Breast epithelium (tissue), 3 donors: ENCODE measurements at regions not wholly inside any gene's neighbourhood (a gene's known extent, or its start where the extent isn't known, plus 50 kb on each side); places are given as distances from the start of the nearest gene placed in this dataset.

Experiments used
- POLR2A ChIP-seq: fragments of 450-650 bp; IDR thresholded peaks from one replicate; pipeline ENCODE4 v1.6.1; 2016; ENCODE audit warnings: antibody characterized with exemption, mild to moderate bottlenecking, moderate library complexity
- POLR2AphosphoS5 ChIP-seq, 3 donors: sonication (generic); formaldehyde crosslinking; IDR thresholded peaks; one replicate each; pipeline ENCODE4 v1.6.1; 2017; ENCODE audit warnings: antibody characterized with exemption in 3 of 3
- TF ChIP-seq, protein P1 (sequence below), 3 donors: fragments of 450-650 bp; IDR thresholded peaks; one replicate each; pipeline ENCODE4 v1.5.1; 2016 to 2017; ENCODE audit warnings: antibody characterized with exemption in 3 of 3, mild to moderate bottlenecking in 3 of 3, moderate library complexity in 3 of 3

DNA sequence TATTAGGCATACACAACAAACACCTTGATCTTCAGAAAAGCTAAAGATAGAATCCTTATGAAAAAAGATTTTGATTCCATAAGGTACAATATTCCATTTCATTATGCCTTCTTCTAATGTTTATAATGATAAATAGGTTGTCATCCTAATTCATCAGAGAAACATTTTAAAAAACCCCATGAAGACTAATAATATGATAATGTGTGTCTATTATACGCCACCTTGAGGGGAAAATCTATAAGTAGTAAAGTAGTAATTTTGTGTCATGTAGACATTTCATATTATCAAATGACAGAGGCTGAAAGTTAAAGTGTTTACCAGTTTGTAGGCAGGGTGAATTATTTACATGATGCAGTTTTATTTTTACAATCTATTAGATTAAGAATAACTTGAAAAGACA, 524.3 kb downstream of the GBE1 start:
- TF ChIP-seq, protein P1, sequence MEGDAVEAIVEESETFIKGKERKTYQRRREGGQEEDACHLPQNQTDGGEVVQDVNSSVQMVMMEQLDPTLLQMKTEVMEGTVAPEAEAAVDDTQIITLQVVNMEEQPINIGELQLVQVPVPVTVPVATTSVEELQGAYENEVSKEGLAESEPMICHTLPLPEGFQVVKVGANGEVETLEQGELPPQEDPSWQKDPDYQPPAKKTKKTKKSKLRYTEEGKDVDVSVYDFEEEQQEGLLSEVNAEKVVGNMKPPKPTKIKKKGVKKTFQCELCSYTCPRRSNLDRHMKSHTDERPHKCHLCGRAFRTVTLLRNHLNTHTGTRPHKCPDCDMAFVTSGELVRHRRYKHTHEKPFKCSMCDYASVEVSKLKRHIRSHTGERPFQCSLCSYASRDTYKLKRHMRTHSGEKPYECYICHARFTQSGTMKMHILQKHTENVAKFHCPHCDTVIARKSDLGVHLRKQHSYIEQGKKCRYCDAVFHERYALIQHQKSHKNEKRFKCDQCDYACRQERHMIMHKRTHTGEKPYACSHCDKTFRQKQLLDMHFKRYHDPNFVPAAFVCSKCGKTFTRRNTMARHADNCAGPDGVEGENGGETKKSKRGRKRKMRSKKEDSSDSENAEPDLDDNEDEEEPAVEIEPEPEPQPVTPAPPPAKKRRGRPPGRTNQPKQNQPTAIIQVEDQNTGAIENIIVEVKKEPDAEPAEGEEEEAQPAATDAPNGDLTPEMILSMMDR (IDR thresholded peaks at IDR 0.05) = no peak
- no peak for TF ChIP-seq POLR2A
- TF ChIP-seq POLR2AphosphoS5 (IDR thresholded peaks at IDR 0.05) = no peak
